Keratinocyte (primary cell): ENCODE measurements at regions not wholly inside any gene's neighbourhood (a gene's known extent, or its start where the extent isn't known, plus 50 kb on each side); places are given as distances from the start of the nearest gene placed in this dataset.

Experiments used
- DNase-seq: peaks from one replicate; pipeline ENCODE4 v3.0.0-alpha.2; 2011; ENCODE audit warnings: low read depth, missing footprints, low spot score
- FAIRE-seq: peaks from 2 replicates; lab custom pipeline; 2011; peaks lifted over from hg19 to GRCh38; lab: Jason Lieb, UNC
- H2AFZ ChIP-seq: 2 replicates; pipeline ENCODE4 v1.6.0; 2012; ENCODE audit warnings: low read length, control low read depth, inconsistent platforms; ENCODE audit not compliant: control insufficient read depth
- H3K27ac ChIP-seq: 2 replicates; pipeline ENCODE4 v1.5.1; 2011; ENCODE audit warnings: low read length; ENCODE audit not compliant: control insufficient read depth, insufficient read depth
- H3K27me3 ChIP-seq: 3 replicates; pipeline ENCODE4 v1.6.0; 2011; ENCODE audit warnings: low read length; ENCODE audit not compliant: control insufficient read depth, insufficient read depth; ENCODE audit errors: extremely low read depth
- H3K36me3 ChIP-seq, 2 experiments: 2 replicates in 1 of 2; 3 replicates in 1 of 2; pipeline ENCODE4 v1.5.1; 2011; ENCODE audit warnings: low read length in 2 of 2, mild to moderate bottlenecking in 1 of 2; ENCODE audit not compliant: control insufficient read depth in 2 of 2, insufficient read depth in 2 of 2; ENCODE audit errors: extremely low read depth in 1 of 2
- H3K4me1 ChIP-seq: 3 replicates; pipeline ENCODE4 v1.5.1; 2011; ENCODE audit warnings: low read length; ENCODE audit not compliant: control insufficient read depth, insufficient read depth; ENCODE audit errors: extremely low read depth
- H3K4me2 ChIP-seq: 3 replicates; pipeline ENCODE4 v1.6.0; 2011; ENCODE audit warnings: low read depth, low read length; ENCODE audit not compliant: control insufficient read depth, insufficient read depth; ENCODE audit errors: extremely low read depth
- H3K4me3 ChIP-seq, 3 experiments: fragments of 200-600 bp in 1 of 3; sonication (generic) in 1 of 3; 2 replicates in 2 of 3; 3 replicates in 1 of 3; pipeline ENCODE4 v1.5.1; 2011 to 2016; ENCODE audit warnings: low read length in 3 of 3, mild to moderate bottlenecking in 3 of 3, control low read depth in 2 of 3, inconsistent platforms in 1 of 3, low read depth in 1 of 3, mixed read lengths in 1 of 3, mixed run types in 1 of 3, moderate library complexity in 1 of 3; ENCODE audit not compliant: control insufficient read depth in 2 of 3, insufficient read depth in 2 of 3; ENCODE audit errors: extremely low read depth in 1 of 3
- H3K79me2 ChIP-seq: 2 replicates; pipeline ENCODE4 v1.6.0; 2012; ENCODE audit warnings: low read length; ENCODE audit not compliant: control insufficient read depth, insufficient read depth
- H3K9ac ChIP-seq: 3 replicates; pipeline ENCODE4 v1.6.0; 2011; ENCODE audit warnings: low read length; ENCODE audit not compliant: control insufficient read depth, insufficient read depth; ENCODE audit errors: extremely low read depth
- H3K9me1 ChIP-seq: 3 replicates; pipeline ENCODE4 v1.6.0; 2011; ENCODE audit warnings: low read length; ENCODE audit not compliant: control insufficient read depth, insufficient read depth; ENCODE audit errors: extremely low read depth
- H3K9me3 ChIP-seq: 2 replicates; pipeline ENCODE4 v1.5.1; 2012; ENCODE audit warnings: low read depth, low read length; ENCODE audit not compliant: control insufficient read depth
- H4K20me1 ChIP-seq: 3 replicates; pipeline ENCODE4 v1.6.0; 2011; ENCODE audit warnings: low read length; ENCODE audit not compliant: control insufficient read depth, insufficient read depth; ENCODE audit errors: extremely low read depth
- EZH2 ChIP-seq: IDR thresholded peaks from one replicate; pipeline ENCODE4 v1.6.1; 2012; ENCODE audit warnings: inconsistent platforms, mild to moderate bottlenecking, low read length, moderate library complexity
- dilution Hi-C: fragments of 300-500 bp; cut with MboI; formaldehyde crosslinking; loops from one replicate; pipeline ENCODE4 v1.7.0; 2020; ENCODE audit warnings: low sequenced_read_pairs; ENCODE audit not compliant: extremely low pct_ligation_motif_present
- TF ChIP-seq, protein P1 (sequence below), 3 experiments: IDR thresholded peaks in 1 of 3; conservative IDR thresholded peaks in 1 of 3; optimal IDR thresholded peaks in 1 of 3; 2 replicates in 2 of 3; 3 replicates in 1 of 3; pipeline versions ENCODE3 to v1.5.1; 2011; ENCODE audit warnings: low read length in 3 of 3, mild to moderate bottlenecking in 3 of 3, moderate library complexity in 2 of 3, control low read depth in 1 of 3, inconsistent platforms in 1 of 3; ENCODE audit not compliant: insufficient read depth in 2 of 3; ENCODE audit errors: extremely low read depth in 1 of 3

DNA sequence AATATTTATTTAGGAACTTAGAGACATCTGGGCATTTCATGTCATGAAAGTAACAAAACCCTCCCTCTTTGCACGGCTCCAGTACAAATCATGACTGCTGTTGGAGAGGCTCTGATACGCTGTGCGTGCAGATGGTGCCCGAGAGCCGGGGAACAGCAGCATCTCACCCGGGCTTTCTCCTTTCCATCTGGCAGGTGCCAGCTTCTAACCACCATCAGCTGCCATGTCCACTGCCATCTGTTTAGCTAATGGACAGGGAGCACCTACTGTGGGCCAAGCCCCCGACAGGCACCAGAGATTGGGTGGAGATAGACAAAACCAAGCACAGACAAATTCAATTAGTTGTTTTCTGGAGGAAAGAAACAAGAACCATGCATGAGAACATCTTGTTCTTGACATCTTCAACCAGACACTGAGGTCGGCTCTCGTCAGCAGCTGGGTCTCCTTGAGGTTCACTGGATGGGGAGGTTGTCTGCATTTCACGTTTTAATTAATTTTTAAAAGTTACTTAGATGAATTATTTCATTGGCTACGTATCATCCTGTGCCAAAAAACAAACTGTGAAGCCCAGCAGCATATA lies 323.7 kb downstream of the THBS2 start:
- TF ChIP-seq, protein P1, sequence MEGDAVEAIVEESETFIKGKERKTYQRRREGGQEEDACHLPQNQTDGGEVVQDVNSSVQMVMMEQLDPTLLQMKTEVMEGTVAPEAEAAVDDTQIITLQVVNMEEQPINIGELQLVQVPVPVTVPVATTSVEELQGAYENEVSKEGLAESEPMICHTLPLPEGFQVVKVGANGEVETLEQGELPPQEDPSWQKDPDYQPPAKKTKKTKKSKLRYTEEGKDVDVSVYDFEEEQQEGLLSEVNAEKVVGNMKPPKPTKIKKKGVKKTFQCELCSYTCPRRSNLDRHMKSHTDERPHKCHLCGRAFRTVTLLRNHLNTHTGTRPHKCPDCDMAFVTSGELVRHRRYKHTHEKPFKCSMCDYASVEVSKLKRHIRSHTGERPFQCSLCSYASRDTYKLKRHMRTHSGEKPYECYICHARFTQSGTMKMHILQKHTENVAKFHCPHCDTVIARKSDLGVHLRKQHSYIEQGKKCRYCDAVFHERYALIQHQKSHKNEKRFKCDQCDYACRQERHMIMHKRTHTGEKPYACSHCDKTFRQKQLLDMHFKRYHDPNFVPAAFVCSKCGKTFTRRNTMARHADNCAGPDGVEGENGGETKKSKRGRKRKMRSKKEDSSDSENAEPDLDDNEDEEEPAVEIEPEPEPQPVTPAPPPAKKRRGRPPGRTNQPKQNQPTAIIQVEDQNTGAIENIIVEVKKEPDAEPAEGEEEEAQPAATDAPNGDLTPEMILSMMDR (optimal IDR thresholded peaks at IDR 0.05 in 1 of 3, IDR thresholded peaks at IDR 0.05 in 1 of 3, conservative IDR thresholded peaks at IDR 0.05 in 1 of 3; ENCODE audit: extremely low read depth in 1 of 3, insufficient read depth in 2 of 3, low read length in 3 of 3), result no peak
- TF ChIP-seq EZH2, result no peak
- DNase-seq (no peak), FAIRE-seq (no peak)
- no peak overlapping the region for H3K4me3 ChIP-seq
- H3K4me1 ChIP-seq, result no peaks in the 10 kb centered on the region
- no peaks in the 10 kb centered on the region for H3K9me1 ChIP-seq
- H2AFZ ChIP-seq, result no peak overlapping the region
- H3K27ac ChIP-seq, result no peak overlapping the region
- no peaks in the 10 kb centered on the region for H3K36me3 ChIP-seq
- H3K9ac ChIP-seq, result no peak overlapping the region
- dilution Hi-C loops, result no loop called here
- peaks cover 3% of the 10 kb centered on the region for H3K9me3 ChIP-seq
- no peaks in the 10 kb centered on the region for H4K20me1 ChIP-seq
- no peaks in the 10 kb centered on the region for H3K27me3 ChIP-seq
- H3K79me2 ChIP-seq, result no peaks in the 10 kb centered on the region
- H3K4me2 ChIP-seq, result no peak overlapping the region

GRCh38 chr6:168928012-168928411 lies 325.6 kb downstream of the THBS2 start:
- H4K20me1 ChIP-seq, result no peaks in the 10 kb centered on the region
- no peaks in the 10 kb centered on the region for H3K4me1 ChIP-seq
- H3K9me3 ChIP-seq, result peaks cover 3% of the 10 kb centered on the region
- TF ChIP-seq, protein P1 (optimal IDR thresholded peaks at IDR 0.05 in 1 of 3, IDR thresholded peaks at IDR 0.05 in 1 of 3, conservative IDR thresholded peaks at IDR 0.05 in 1 of 3; ENCODE audit: extremely low read depth in 1 of 3, insufficient read depth in 2 of 3, low read length in 3 of 3), result no peak
- TF ChIP-seq EZH2, result no peak
- FAIRE-seq (no peak), DNase-seq (no peak)
- no peaks in the 10 kb centered on the region for H3K27me3 ChIP-seq
- dilution Hi-C loops, result no loop called here
- H3K9ac ChIP-seq, result no peak overlapping the region
- no peak overlapping the region for H2AFZ ChIP-seq
- no peak overlapping the region for H3K27ac ChIP-seq
- no peak overlapping the region for H3K4me3 ChIP-seq
- H3K79me2 ChIP-seq, result no peaks in the 10 kb centered on the region
- no peaks in the 10 kb centered on the region for H3K36me3 ChIP-seq
- no peaks in the 10 kb centered on the region for H3K9me1 ChIP-seq
- H3K4me2 ChIP-seq, result no peak overlapping the region
